ENCODE measurements at regions not wholly inside any gene's neighbourhood (a gene's known extent, or its start where the extent isn't known, plus 50 kb on each side); places are given as distances from the start of the nearest gene placed in this dataset.

DNA sequence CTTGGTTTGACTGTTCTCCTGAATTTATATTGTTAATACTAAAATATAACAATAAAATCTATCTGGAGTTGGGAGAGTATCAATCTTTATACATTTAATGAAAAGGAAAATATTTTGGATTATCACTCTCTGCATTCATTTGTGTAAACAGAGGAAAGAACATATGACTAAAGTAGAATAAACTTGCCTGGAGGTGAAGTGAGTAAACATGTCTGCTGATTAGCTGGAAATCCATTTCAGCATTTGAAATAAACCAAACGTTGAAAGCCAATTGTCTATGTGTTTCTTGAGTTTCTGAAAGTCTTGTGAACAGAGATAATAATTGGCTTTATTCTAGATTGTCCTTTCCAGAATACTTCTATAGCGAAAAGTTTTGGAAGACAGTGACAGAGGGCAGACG is 776.2 kb downstream of the SEMA5A start:
- TF ChIP-seq CTCF (IDR thresholded peaks at IDR 0.05) (no peak), POLR2AphosphoS5 (IDR thresholded peaks at IDR 0.05; ENCODE audit: insufficient read depth in 1 of 2, low read depth in 1 of 2) (no peak), POLR2A (IDR thresholded peaks at IDR 0.05) (no peak)
